BJ (cell line): ENCODE measurements at regions not wholly inside any gene's neighbourhood (a gene's known extent, or its start where the extent isn't known, plus 50 kb on each side); places are given as distances from the start of the nearest gene placed in this dataset.

Experiments
- CTCF ChIA-PET: fragments of 350-600 bp; formaldehyde crosslinking; extraction: SDS; loops from one replicate; lab custom pipeline; 2021; ENCODE audit warnings: antibody characterized with exemption, inconsistent platforms; lab: Yijun Ruan, JAX
- POLR2A ChIA-PET: fragments of 300-600 bp; sonication (Branson Sonifier 250); formaldehyde crosslinking; extraction: SDS; loops from one replicate; lab custom pipeline; 2021; ENCODE audit warnings: antibody characterized with exemption; lab: Charles Lee
- DNase-seq: peaks from one replicate; pipeline ENCODE4 v3.0.0-alpha.2; 2011; ENCODE audit warnings: low read depth
- H3K27me3 ChIP-seq: 2 replicates; pipeline ENCODE4 v1.6.0; 2011; ENCODE audit warnings: low read length; ENCODE audit not compliant: control insufficient read depth, insufficient read depth
- H3K36me3 ChIP-seq: 2 replicates; pipeline ENCODE4 v1.5.1; 2011; ENCODE audit warnings: low read length; ENCODE audit not compliant: control insufficient read depth, insufficient read depth
- H3K4me3 ChIP-seq: 2 replicates; pipeline ENCODE4 v1.5.1; 2011; ENCODE audit warnings: low read depth, mild to moderate bottlenecking, control low read depth, low read length
- CTCF ChIP-seq: IDR thresholded peaks from 2 replicates; pipeline ENCODE4 v1.5.1; 2011; ENCODE audit warnings: low read depth, mild to moderate bottlenecking, control low read depth, inconsistent platforms, low read length, moderate library complexity; ENCODE audit not compliant: insufficient read depth

GRCh38 chr3:159824333-159824732 lies 164.3 kb upstream of the IL12A start:
- no peaks in the 10 kb centered on the region for H3K36me3 ChIP-seq
- DNase-seq: peak; percentile 63
- ChIA-PET CTCF (interaction anchor here (1.0 kb wide), 1 partner anchor 10 kb away, joined by 5 read pairs; no protein-coding TSS in a partner anchor), POLR2A (no interaction called here)
- TF ChIP-seq CTCF: no peak
- H3K27me3 ChIP-seq: no peaks in the 10 kb centered on the region
- H3K4me3 ChIP-seq: no peak overlapping the region

GRCh38 chr3:159825216-159825854 lies 163.3 kb upstream of the IL12A start:
- DNase-seq: no peak

GRCh38 chr3:159828542-159828943 lies 160.1 kb upstream of the IL12A start:
- Histone ChIP-seq H3K36me3 (no peaks in the 10 kb centered on the region), H3K27me3 (no peaks in the 10 kb centered on the region), H3K4me3 (no peak overlapping the region)
- POLR2A ChIA-PET: no interaction called here
- CTCF ChIA-PET: interaction anchor here (0.6 to 5.8 kb wide), 31 partner anchors 8 to 245 kb away, joined by 3 to 45 read pairs (median 4); partner anchors contain the start of genes IL12A and SCHIP1
- no peak for DNase-seq
- peak; percentile 36 for TF ChIP-seq CTCF

More at GRCh38 chr3:159825216-159825854, 163.3 kb upstream of the IL12A start:
- ChIA-PET CTCF (interaction anchor here (0.7 to 1.5 kb wide), 4 partner anchors 66 to 207 kb away, joined by 3 to 7 read pairs (median 4); no protein-coding TSS in a partner anchor), POLR2A (no interaction called here)
- Histone ChIP-seq H3K4me3 (no peak overlapping the region), H3K36me3 (no peaks in the 10 kb centered on the region), H3K27me3 (no peaks in the 10 kb centered on the region)
- no peak for TF ChIP-seq CTCF

- POLR2A ChIA-PET: no interaction called here
- CTCF ChIA-PET: interaction anchor here (0.6 to 5.8 kb wide), 27 partner anchors 8 to 224 kb away, joined by 3 to 45 read pairs (median 4); partner anchors contain the start of gene IL12A
- Histone ChIP-seq H3K36me3 (no peaks in the 10 kb centered on the region), H3K27me3 (no peaks in the 10 kb centered on the region), H3K4me3 (no peak overlapping the region)
- no peak for DNase-seq
- TF ChIP-seq CTCF: no peak
Measured at GRCh38 chr3:159829056-159829455, 159.6 kb upstream of the IL12A start.

- no peak overlapping the region for H3K4me3 ChIP-seq
- no peaks in the 10 kb centered on the region for H3K27me3 ChIP-seq
- DNase-seq: no peak
- ChIA-PET CTCF (interaction anchor here (0.6 to 5.8 kb wide), 13 partner anchors 8 to 175 kb away, joined by 3 to 45 read pairs (median 4); partner anchors contain the start of gene IL12A), POLR2A (interaction anchor here (0.5 to 0.7 kb wide), 5 partner anchors 25 to 1163 kb away, joined by 3 to 4 read pairs (median 4); no protein-coding TSS in a partner anchor)
- no peaks in the 10 kb centered on the region for H3K36me3 ChIP-seq
- TF ChIP-seq CTCF: no peak
Measured at GRCh38 chr3:159829539-159830227, 159.0 kb upstream of the IL12A start.
